Stimulated activated CD8-positive, alpha-beta memory T cell treated with anti-CD3 and anti-CD28 coated beads, Interleukin-12 subunit alpha, Interleukin-12 subunit beta, amount 100 ng/mL, for 4 hours (primary cell): ENCODE measurements at regions not wholly inside any gene's neighbourhood (a gene's known extent, or its start where the extent isn't known, plus 50 kb on each side); places are given as distances from the start of the nearest gene placed in this dataset.

ENCODE experiments used
- DNase-seq: peaks from one replicate; pipeline ENCODE4 v3.0.0-alpha.2; 2020; ENCODE audit warnings: low read depth

DNA sequence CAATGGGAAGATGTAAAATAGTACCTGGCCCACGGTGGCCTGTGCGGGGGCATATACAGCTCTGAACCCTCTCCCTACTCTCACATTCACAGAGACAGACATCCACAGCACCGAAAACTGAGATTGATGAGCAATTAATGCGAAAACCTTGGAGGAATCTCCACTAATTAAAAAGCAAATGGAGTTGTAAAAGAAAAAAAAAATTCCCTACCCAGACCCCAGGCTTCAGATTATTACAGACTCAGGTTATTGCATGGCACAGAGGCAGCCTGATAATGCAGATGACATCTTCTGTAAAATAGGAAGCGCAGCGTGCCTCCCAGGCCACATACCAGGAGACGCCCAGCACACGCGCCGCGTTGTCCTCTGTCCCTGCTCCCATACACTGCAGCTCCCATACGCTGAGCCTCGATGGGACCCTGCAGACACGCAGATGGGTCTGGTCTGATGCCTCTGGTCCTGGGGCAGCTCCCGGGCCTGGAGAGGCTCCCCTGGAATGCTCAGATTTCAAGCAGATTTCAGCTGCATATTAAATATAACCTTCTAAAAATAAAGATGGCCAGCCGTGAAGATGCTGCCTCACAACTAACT, 496.1 kb upstream of the MYT1L start:
- no peak for DNase-seq

DNA sequence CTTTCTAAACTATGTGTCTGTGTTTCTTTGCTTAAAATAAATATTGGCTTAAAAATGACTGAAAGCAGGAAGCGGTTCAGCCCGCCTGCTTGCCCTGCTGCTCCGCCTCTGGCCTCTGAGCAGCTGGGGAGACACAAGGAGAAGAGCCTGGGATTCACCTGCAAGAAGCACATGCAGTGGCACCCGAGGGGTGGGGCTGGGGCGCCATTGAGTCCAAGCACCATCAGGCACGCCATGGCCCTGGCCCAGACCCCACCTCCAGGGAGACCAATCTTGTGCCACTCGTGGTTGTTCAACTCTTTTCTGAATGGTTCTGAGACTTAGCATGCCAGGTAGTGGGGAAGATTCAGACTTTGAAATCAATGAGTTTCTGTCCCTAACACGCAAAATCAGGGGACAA, 495.5 kb upstream of the MYT1L start:
- DNase-seq, result no peak

DNA sequence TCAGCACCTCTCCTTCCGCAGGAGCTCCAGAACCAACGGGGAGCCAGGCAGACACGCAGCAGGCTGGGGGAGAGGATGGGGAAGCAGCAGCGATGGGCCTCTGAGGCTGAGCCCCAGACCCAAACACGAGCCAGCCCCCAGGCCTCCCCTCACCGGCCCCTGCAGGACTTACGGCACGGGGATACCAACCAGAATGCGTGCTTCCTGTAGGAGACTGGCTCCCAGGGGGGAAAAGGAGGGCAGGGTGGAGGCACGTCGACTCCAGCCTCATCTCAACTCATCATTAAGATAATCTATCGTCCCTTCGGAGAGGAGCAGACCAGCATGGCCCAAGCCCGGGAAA, 495.1 kb upstream of the MYT1L start:
- DNase-seq, result no peak

DNA sequence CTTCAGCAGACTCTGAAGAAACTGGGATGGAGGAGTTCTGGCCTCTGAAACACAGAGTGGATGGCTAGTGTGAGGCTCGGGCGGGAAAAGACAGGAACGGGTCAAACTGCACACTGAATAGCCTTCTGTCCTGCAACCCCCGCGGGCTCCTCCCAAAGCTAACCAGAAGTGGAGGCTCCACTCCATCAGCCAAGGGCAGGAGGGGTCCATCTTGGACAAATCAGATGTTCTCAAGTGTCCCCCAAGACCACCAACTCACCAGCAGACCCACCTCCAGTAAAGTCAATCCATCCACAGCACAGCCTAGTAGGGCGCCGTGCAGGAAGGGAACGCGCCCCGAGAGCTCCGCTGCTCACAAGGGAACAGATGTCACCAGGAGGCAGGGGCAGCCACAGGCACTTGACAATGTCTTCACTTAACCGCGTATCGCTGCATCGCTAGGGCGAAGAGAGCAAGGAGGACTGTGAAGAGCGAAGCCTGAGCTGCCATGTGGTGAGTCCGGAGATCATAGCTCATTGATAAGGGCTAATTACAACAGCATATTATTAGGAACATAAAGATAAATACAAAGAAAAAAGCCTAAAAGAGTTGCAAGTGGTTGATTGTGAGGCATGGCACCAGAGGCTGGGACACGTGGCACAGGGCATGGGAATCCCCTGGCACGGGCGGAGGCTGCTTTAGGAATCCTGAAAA, 494.6 kb upstream of the MYT1L start:
- no peak for DNase-seq

DNA sequence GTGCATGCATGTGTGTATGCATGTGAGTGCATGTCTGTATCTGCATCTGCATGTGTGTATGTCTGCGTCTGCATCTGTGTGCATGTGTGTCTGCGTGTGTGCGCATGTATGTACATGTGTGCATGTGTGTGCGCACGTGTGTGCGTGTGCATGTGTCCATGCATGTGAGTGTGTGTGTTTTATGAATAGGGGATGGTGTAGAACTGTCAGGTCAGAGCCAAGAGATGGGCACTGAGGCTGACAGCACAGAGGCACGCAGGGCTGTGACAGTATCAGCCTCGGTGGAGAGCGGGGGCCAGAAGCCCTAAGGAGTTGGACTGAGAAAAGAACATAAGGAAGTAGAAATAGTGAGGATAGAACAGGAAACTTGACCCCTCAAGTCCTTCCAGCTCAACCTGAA, 494.0 kb upstream of the MYT1L start:
- no peak for DNase-seq

DNA sequence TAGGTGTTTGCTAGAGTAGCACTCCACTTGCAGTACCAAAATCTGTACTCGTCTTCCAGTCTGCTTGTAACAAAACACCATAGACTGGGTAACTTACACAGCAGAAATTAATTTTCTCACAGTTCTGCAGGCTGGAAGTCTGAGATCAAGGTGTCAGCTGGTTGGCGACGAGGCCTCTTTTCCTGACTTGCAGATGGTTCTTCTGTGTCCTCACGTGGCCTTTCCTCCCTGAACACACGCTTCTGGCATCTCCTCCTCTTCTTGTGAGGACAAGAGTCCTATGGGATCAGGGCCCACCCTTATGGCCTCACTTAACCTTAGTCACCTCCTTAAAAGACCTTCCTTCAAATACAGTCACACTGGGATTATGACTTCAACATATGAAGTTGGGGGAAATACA, 493.5 kb upstream of the MYT1L start:
- DNase-seq, result no peak

DNA sequence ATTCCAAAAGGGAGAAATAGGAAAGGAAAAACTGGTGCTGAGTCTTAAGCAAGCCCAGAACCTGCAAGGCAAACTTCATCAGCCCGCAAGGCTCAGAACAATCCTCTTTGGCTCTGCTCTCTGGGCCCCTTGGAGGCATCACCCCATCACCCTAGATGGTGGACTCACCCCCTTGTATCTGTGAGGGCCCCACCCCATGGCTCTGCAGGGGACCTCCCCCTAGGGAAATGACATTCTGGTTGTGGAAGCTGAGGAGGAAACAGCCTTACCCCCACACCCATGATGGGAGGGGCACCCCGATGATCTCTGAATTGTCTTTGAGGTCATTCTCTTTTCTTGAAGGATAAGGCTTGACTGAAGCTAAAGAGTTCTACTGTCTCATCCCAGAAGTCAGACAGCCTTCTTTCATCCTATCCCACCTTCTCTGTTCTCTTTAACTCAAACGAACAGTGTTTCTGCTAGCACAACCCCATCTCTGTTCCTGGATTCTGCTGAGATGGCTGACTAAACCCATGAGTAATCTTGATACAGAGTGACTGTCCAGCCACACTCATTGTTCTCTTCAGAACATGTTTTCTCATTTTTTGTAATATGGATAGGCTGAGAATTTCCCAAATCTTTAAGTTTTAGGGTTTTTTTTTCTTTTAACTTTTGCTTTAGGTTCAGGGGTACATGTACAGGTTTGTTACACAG, 492.1 kb upstream of the MYT1L start:
- DNase-seq, result no peak

DNA sequence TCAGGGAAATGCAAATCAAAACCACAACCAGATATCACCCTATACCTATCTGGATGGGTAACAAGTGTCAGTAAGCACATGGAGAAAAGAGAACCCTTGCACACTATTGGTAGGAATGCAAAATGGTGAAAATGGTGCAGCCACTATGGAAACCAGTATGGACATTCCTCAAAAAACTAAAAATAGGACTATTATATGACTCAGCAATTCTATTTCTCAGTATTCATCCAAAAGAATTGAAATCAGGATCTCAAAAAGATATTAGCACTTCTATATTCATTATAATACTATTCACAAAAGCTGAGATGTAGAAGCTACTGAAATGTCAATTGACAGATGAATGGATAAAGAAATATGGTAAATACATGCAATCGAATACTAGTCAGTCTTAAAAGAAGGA, 491.1 kb upstream of the MYT1L start:
- no peak for DNase-seq

DNA sequence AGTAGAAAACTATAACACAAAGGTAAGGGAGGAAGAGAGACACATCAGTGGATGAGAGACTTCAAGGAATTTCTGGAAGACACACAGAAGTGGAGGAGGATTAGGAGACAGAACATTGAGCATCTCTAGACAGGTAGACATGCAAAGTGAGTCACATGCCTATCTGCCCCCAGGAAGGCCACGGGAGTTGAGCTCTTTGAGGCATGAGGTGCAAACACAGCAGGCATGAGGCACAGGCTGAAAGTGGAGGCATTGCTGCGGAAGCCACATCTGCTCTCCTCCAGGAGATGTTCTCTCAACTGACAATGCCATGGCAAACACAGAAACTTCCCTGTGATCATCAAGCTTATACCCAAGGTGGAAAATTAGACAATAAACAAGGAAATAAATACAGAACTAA, 481.6 kb upstream of the MYT1L start:
- DNase-seq, result no peak

DNA sequence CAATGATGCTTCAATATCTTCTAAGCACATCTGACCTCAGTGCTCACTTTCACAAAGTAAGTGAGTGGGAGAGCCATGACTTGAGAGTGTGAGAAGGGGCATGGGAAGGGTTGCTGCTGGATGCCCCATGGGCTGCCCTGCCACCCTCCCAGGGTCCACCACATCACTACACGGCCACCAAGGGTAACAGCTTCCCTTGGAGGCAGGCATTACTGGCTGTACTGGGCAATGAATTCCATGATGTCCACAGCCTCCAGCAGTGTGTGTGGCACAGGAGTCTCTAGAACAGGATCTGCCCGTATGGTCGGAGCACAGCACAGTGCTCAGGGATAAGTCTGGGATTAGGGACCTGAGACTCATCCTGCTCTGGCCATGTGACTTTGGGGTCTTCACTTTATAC, 481.0 kb upstream of the MYT1L start:
- no peak for DNase-seq

DNA sequence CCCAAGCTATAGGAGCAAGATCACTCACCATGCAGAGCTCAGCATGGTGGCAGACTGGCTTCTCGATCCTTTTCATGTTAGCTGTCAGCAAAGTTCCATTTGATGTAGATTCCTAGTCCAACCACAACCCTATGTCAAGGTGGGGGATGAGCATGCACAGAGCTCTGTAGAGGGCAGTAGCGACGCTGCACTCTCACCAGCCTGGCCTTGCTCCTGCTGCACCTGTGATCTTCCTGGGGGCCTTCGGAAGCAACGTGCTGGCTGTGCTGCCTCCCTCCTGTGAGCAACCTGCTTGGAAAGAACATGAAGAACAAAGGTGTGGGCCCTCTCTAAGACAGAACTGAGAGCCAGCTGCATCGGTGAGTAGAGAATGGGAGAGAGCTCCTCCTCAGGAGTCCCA, 479.4 kb upstream of the MYT1L start:
- no peak for DNase-seq

DNA sequence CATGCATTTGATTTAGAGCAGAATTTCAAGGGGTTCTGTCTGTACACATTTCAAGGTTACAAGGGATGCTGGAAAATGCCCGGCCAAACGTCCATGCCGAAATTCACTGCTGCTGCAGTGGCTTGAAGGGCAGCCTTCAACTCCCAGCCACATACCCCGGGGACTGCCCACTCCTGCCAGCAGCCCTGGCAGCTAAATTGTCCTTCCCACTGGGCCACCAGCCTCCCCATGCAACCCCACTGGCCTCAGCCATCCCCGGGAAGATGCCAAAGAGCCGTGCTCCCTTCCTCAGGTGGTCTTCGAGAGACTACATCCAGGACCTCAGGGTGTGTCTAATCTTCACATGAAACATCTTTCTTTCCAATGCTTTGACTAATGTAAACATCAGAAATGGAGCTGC, 478.7 kb upstream of the MYT1L start:
- DNase-seq, result no peak

DNA sequence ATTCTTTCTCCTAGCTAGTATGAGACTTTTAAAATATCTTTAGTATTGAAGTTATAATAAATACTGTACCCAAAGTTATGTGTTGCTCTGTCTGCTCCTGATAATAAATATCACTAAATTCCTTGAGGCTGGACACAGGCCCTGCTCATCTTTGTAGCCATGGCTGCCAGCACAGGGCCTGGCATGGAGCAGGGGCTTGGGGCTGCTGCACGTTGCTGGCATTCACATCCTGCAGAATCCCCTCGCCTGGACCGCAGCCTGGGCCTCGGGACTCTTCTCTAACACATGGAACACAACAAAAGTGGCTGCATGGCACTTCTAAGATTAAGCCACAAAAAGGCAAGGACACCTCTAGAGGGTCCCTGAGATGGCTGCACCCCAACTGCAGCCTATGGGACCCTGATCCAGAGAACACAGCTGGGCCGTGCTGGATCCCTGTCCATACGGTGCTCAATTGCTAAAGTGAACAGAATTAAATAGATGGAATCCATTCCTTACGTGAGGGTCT, 477.5 kb upstream of the MYT1L start:
- DNase-seq, result no peak

DNA sequence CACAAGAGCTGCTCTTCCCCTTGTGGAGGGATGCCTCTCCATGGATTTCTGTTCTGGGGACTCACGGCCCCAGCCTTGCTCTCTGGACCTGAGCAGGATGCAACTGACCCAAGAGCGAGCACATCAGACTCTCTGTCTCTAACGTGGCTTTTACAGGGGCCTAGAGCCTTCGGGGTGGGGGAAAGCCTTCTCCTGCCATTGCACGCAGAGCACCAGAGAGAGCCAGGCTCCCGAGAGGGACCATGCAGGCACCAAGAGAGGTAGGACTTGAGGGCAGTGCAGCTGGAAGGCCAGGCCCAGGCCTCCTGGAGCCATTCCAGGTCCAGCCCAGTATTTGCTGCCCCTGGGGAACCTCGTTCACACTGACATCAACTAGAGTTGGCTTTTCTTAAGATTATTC, 475.6 kb upstream of the MYT1L start:
- no peak for DNase-seq

DNA sequence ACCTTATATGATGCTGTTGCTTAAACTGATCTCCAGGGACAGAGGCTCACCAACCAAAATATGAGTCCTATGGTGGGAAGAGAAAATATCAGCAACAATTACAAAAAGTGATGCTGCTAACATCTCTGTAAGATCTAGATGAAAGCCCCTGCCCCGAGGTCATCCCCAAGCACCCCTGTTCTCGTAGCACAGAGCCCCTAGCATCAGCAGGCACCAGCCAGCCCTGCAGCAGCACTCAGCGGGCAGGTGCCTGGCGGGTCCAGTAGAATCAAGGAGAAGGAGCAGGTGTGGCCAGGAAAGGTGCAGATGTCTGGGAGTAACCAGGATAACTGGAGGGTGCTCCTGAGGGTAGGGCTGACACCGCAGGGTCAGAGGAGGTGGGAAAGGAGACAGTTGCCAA, 474.2 kb upstream of the MYT1L start:
- DNase-seq, result no peak

DNA sequence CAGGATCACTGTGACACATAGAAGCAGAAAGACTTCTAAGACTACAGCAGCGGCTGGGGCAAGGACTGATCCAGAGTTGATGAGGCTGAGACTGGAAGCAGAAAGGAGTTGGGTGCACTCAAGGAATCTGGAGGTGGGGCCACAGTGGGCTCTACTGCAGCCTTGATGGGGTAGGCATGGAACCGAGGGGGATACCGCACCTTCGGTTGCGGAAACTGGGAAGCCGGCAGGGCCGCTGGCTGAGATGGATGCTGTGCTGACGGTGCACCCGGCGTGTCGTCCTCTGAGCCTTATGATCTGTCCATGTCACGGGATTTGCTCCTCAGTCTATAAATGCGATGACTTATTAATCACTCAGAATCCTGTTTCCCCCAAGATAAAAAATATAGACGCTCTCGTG, 473.5 kb upstream of the MYT1L start:
- DNase-seq, result no peak

DNA sequence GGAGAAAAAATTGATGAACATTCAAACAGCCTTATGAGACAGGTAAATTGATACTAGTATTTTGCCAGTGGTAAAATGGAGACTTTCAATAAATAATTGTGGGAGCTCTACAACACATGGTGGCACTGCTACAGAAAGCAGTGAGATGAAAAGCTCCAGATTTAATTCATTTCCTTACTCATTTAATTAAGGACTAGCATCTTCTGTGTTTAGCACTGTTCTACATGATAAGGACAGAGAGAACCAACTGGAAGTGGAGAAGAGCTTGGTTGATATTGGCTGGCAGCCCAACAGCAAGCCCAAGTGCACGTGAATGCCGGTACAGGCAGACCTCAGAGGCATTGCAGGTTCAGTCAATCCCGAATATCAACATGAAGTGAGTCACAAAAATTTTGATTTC, 470.4 kb upstream of the MYT1L start:
- no peak for DNase-seq

DNA sequence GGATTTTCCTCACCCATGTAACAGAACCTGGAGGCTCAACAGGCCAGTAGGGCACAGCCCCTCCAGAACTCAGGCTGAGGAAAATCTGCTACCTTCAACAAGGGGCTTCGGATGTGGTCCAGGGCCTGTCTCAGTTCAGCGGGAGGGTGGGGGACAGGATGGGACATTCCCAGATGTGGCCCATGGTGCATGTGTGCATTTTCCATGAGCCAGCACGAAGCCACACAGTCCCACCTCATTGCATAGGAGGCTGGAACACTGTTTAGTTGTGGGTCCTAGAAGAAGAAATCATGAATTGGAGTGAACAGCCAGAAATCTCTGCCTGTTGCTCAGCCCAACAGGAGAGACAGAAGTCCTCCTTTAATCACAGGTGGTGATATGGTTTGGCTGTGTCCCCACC, 469.6 kb upstream of the MYT1L start:
- DNase-seq, result no peak

DNA sequence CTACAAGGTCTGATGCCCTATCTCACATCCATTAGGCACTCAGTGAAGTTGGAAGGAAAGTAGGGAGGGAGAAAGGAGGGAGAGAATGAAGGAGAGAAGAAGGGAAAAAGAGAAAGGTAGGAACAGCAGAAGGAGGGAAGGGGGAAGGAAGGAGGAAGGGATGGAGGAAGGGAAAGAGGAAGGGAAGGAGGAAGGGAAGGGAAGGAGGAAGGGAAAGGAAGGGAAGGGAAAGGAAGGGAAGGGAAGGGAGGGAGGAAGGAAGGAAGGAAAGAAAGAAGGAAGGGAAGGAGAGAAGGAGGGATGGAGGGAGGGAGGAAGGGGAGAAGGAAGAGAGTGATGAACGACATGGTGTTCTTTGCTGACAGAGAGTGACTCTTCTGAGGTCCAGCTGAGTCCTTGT, 468.9 kb upstream of the MYT1L start:
- DNase-seq, result no peak

DNA sequence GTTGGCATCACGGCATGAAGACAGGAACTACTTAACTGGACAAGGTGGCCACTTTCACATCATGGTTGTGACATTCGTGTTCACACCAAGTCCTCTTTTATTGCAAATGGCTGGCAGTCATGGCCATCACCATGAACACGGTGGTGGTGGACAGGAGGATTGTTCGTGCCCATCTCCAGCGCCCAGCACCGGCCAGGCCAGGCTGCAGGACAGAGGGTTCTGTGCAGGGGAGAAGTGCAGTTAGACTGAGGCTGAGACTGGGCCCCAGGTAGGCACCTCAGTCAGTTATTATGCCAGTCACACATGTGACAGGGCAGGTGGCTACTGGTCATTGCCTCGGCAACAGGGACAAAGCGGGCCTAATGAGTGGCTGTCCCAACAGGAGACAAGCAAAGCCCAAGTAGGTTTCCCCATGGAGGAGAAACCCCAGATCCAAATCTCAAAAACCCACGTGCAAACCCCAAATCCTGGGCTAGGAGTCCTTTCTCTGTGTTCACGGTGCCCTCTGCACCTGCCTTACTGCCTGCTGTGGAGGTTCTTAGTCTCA, 468.1 kb upstream of the MYT1L start:
- no peak for DNase-seq

DNA sequence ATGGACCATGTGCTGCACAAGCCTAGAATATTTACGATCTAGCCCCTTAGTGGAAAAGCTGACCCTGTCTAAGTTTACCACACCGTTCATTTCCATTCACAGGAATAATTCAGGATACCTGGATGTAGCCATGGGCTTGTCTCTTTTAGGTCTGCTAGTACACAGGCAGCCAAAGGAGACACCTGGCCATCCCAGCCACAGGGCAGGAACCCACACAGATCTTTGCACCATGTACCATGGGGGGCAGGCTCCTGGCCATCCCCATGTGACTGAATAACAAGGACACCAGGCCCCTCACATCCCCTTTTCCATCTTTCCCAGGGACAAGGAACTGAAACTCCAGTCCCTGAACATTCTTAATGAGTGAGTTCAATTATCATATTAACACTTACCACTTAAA, 467.3 kb upstream of the MYT1L start:
- no peak for DNase-seq

DNA sequence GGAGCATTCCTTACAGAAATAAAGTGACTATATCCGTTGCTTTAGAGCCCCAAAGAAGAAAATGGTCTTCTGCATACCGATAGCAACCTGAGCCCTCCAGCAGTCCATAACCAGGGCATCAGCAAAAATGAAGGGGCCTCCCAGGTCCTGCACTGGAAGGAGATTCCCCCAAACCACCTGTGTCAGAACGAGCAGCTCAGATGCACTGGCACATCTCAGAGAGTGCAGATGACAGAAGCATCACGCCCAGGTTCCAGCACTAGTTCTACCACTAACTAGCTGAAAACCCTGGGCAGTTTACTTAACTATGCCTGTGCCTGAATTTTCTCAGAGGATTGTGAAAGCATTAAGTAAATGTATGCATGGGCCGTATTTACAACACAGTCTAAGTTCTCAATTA, 466.7 kb upstream of the MYT1L start:
- no peak for DNase-seq

DNA sequence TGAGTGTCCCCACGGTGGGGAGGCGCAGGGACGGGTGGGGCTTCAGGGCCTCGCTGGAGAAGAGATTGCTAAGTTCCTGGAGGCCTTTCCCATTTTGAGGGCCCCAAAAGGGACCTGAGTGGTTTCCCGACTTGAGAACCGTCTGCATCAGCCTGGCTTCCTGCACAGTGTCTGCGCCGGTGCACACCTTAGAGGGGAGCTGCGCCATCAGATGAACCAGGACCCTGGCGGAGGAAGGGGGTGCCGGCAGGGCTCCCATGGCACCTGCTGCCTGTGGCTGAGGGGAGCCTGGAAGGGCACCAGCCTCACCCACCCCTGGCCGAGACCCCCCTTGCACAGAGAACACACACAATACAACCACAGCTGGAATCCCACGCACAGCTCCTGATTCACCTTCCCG, 465.1 kb upstream of the MYT1L start:
- no peak for DNase-seq
